Breast epithelium (tissue), 4 donors: ENCODE measurements at regions not wholly inside any gene's neighbourhood (a gene's known extent, or its start where the extent isn't known, plus 50 kb on each side); places are given as distances from the start of the nearest gene placed in this dataset.

ENCODE experiments used
- DNase-seq, 2 donors: peaks; one replicate each; pipeline ENCODE4 v3.0.0-alpha.2; 2019; ENCODE audit warnings: low spot score in 2 of 2
- H3K27ac ChIP-seq, 2 donors: fragments of 200-600 bp; sonication (generic) in 1 of 2; one replicate each; pipeline ENCODE4 v1.5.1; 2016 to 2019; ENCODE audit warnings: mild to moderate bottlenecking in 1 of 2
- H3K27me3 ChIP-seq, 2 donors: fragments of 200-600 bp; sonication (generic) in 1 of 2; one replicate each; pipeline versions ENCODE4 v1.5.1 to v1.6.0; 2017 to 2019; ENCODE audit warnings: control low read depth in 1 of 2, mild to moderate bottlenecking in 1 of 2
- H3K36me3 ChIP-seq: fragments of 200-600 bp; one replicate; pipeline ENCODE4 v1.5.1; 2019
- H3K4me1 ChIP-seq, 2 donors: fragments of 200-600 bp; sonication (generic); one replicate each; pipeline ENCODE4 v1.5.1; 2016 to 2019; ENCODE audit warnings: control low read depth in 1 of 2
- H3K4me3 ChIP-seq, 3 donors: fragments of 200-600 bp; sonication (generic); 1 replicate in 2 of 3; 2 replicates in 1 of 3; pipeline ENCODE4 v1.5.1; 2016 to 2019; ENCODE audit warnings: mild to moderate bottlenecking in 3 of 3, moderate library complexity in 2 of 3
- H3K9me3 ChIP-seq, 2 donors: fragments of 200-600 bp; sonication (generic) in 1 of 2; one replicate each; pipeline ENCODE4 v1.5.1; 2016 to 2019; ENCODE audit warnings: control low read depth in 1 of 2
- POLR2A ChIP-seq: fragments of 450-650 bp; IDR thresholded peaks from one replicate; pipeline ENCODE4 v1.6.1; 2016; ENCODE audit warnings: antibody characterized with exemption, mild to moderate bottlenecking, moderate library complexity
- POLR2AphosphoS5 ChIP-seq, 3 donors: sonication (generic); formaldehyde crosslinking; IDR thresholded peaks; one replicate each; pipeline ENCODE4 v1.6.1; 2017; ENCODE audit warnings: antibody characterized with exemption in 3 of 3
- intact Hi-C: fragments of 100-400 bp; cut with DNase I; formaldehyde crosslinking; loops from one replicate; pipeline ENCODE4 v1.15.1; 2023; ENCODE audit warnings: low total_unique reads
- TF ChIP-seq, protein P1 (sequence below), 3 donors: fragments of 450-650 bp; IDR thresholded peaks; one replicate each; pipeline ENCODE4 v1.5.1; 2016 to 2017; ENCODE audit warnings: antibody characterized with exemption in 3 of 3, mild to moderate bottlenecking in 3 of 3, moderate library complexity in 3 of 3

DNA sequence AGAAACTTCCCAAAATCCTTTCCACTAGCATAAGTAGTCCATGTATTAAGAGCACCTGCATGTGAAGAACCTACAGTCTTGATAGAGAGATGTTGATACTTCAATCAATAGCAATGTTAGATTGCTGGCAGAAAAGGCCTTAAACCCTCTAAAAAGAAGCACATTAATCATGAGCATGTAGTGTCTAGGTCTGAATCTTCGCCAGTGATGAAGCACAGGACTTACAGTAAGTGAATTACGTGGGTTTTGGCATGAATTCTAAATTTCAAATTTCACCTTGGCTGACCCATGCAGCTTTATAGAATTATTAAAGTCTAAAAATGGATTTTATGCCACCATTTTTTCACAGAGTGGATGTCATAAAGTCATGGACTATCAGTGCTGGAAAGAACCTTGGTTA lies 791.6 kb upstream of the NOVA1 start:
- no peaks in the 10 kb centered on the region for H3K36me3 ChIP-seq
- H3K4me3 ChIP-seq: no peak overlapping the region
- no peaks in the 10 kb centered on the region for H3K9me3 ChIP-seq
- TF ChIP-seq POLR2AphosphoS5 (IDR thresholded peaks at IDR 0.05): no peak
- TF ChIP-seq, protein P1, sequence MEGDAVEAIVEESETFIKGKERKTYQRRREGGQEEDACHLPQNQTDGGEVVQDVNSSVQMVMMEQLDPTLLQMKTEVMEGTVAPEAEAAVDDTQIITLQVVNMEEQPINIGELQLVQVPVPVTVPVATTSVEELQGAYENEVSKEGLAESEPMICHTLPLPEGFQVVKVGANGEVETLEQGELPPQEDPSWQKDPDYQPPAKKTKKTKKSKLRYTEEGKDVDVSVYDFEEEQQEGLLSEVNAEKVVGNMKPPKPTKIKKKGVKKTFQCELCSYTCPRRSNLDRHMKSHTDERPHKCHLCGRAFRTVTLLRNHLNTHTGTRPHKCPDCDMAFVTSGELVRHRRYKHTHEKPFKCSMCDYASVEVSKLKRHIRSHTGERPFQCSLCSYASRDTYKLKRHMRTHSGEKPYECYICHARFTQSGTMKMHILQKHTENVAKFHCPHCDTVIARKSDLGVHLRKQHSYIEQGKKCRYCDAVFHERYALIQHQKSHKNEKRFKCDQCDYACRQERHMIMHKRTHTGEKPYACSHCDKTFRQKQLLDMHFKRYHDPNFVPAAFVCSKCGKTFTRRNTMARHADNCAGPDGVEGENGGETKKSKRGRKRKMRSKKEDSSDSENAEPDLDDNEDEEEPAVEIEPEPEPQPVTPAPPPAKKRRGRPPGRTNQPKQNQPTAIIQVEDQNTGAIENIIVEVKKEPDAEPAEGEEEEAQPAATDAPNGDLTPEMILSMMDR (IDR thresholded peaks at IDR 0.05): no peak
- TF ChIP-seq POLR2A: no peak
- H3K27ac ChIP-seq: no peak overlapping the region
- DNase-seq: no peak
- H3K27me3 ChIP-seq: no peaks in the 10 kb centered on the region
- intact Hi-C loops: no loop called here
- H3K4me1 ChIP-seq: no peaks in the 10 kb centered on the region

DNA sequence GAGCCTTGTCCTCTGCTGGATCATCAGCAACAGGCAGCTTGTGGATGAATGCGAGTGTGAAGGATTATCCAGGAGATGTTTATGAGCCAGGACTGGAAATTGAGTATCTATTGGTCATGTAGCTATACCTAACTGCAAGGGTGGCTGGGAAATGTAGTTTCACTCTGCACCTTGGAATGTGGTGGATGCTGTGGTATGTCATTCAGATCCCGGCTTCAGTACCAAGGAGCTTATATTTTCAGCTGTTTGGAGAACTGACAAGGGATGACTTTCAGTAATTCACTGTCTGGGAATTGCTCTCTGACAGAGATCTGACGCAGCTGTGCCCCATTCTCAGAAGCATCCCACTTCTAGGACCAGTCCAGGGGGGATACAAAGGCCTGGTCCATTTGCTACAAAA lies 792.3 kb upstream of the NOVA1 start:
- TF ChIP-seq, protein P1 (IDR thresholded peaks at IDR 0.05): no peak
- TF ChIP-seq POLR2A: no peak
- no peak for TF ChIP-seq POLR2AphosphoS5 (IDR thresholded peaks at IDR 0.05)
- intact Hi-C loops: no loop called here
- no peak for DNase-seq
- Histone ChIP-seq H3K27me3 (no peaks in the 10 kb centered on the region), H3K9me3 (no peaks in the 10 kb centered on the region), H3K36me3 (no peaks in the 10 kb centered on the region), H3K4me3 (no peak overlapping the region), H3K4me1 (no peaks in the 10 kb centered on the region), H3K27ac (no peak overlapping the region)

DNA sequence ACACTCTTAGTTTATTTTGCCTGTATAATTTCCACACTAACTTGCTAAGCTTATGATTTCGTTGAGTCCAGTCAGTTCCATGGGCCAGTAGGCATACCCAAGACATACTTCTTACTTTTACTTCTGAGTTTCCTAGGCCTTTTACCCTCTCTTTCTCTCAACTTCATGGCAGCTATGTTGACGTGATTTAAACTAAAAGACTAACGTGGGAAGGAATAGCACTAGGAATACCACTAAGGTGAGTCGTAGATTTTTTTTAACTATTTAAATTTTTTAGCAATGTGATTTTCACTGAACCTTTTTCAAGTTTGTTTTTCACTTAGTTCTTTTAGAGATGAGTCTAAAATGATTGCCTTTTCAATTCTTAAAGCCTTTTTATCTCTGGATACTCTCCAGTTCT lies 793.5 kb upstream of the NOVA1 start:
- Histone ChIP-seq H3K4me1 (no peaks in the 10 kb centered on the region), H3K9me3 (no peaks in the 10 kb centered on the region), H3K27me3 (no peaks in the 10 kb centered on the region), H3K4me3 (no peak overlapping the region), H3K36me3 (no peaks in the 10 kb centered on the region), H3K27ac (no peak overlapping the region)
- no peak for DNase-seq
- TF ChIP-seq POLR2A (no peak), POLR2AphosphoS5 (IDR thresholded peaks at IDR 0.05) (no peak)
- TF ChIP-seq, protein P1 (IDR thresholded peaks at IDR 0.05): no peak
- intact Hi-C loops: no loop called here

DNA sequence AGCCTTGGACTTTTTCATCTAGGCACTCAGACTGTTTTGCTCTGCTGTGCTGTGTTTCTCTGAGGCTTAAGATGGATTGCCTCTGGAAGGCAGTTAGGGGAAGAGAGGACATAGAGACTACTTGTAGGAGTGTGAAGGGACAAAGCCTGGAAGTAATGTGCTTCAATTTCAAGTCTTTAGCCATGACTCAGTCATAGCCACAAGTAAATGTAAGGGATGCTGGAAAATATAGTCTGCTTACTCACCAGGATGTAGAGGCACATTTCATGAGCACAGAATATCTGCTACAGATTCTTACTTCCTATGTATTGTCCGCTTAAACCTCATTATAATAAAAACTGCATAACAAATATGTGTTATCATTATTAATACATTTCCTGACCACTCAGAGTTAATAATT lies 794.3 kb upstream of the NOVA1 start:
- intact Hi-C loops: no loop called here
- Histone ChIP-seq H3K27ac (no peak overlapping the region), H3K4me1 (no peaks in the 10 kb centered on the region), H3K27me3 (no peaks in the 10 kb centered on the region), H3K36me3 (no peaks in the 10 kb centered on the region), H3K4me3 (no peak overlapping the region), H3K9me3 (no peaks in the 10 kb centered on the region)
- TF ChIP-seq, protein P1 (IDR thresholded peaks at IDR 0.05): no peak
- TF ChIP-seq POLR2A: no peak
- no peak for TF ChIP-seq POLR2AphosphoS5 (IDR thresholded peaks at IDR 0.05)
- no peak for DNase-seq

DNA sequence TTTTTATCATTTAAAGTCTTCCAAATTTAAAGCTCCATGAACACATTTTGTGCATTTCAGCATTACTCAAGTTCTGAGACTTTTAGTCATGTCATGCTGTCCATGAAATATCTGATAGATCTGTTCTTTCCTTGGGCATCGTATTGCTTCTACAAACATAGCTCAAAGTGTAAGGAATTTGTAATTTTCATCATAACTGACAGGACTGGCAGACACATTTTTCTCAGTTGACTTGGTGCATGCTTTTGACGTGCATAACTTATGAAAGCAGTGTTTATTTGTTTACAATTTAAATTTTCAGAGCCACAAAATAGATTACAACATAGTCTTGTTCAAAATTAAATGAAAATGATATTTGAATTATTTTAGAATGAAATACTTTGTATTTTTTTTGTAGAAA lies 812.1 kb upstream of the NOVA1 start:
- TF ChIP-seq, protein P1 (IDR thresholded peaks at IDR 0.05): no peak
- TF ChIP-seq POLR2AphosphoS5 (IDR thresholded peaks at IDR 0.05) (no peak), POLR2A (no peak)
- Histone ChIP-seq H3K36me3 (no peaks in the 10 kb centered on the region), H3K9me3 (no peaks in the 10 kb centered on the region), H3K27ac (no peak overlapping the region), H3K4me3 (no peak overlapping the region), H3K4me1 (no peaks in the 10 kb centered on the region), H3K27me3 (no peaks in the 10 kb centered on the region)
- no peak for DNase-seq
- intact Hi-C loops: no loop called here
